MM.1S (cell line): ENCODE measurements at regions not wholly inside any gene's neighbourhood (a gene's known extent, or its start where the extent isn't known, plus 50 kb on each side); places are given as distances from the start of the nearest gene placed in this dataset.

ENCODE experiments used
- EZH2 ChIP-seq: fragments of 300-600 bp; sonication (generic); optimal IDR thresholded peaks from 2 replicates; pipeline ENCODE3; 2017; ENCODE audit warnings: low read depth, mild to moderate bottlenecking, antibody characterized with exemption, low read length, mixed read lengths
- EZH2phosphoT487 ChIP-seq: fragments of 300-600 bp; sonication (generic); IDR thresholded peaks from 2 replicates; pipeline ENCODE4 v1.6.1; 2018; ENCODE audit warnings: antibody characterized with exemption, low read length
- TF ChIP-seq, protein P1 (sequence below): fragments of 300-600 bp; sonication (generic); IDR thresholded peaks from 2 replicates; pipeline ENCODE4 v1.5.1; 2016; ENCODE audit warnings: antibody characterized with exemption, low read length, mixed read lengths

DNA sequence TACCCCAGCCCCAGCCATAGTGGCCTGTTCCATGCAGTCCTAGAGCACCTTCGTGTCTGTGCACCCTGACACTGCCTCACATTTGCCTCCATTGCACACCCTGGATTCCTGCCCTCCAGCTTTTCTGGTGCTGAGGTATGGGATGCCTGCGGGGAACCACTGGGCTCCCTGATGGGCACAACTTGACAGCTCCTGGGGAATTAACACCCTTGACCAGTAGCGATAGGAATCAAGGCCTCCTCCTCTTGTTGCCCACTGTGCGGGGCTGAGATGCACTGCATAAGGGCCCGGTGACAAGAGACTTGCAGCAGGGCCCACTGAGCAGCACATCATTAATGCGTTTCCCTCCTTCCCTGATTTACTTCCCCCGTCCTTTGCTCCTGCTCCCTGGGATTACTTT lies 235.6 kb upstream of the MOCS1 start:
- TF ChIP-seq, protein P1, sequence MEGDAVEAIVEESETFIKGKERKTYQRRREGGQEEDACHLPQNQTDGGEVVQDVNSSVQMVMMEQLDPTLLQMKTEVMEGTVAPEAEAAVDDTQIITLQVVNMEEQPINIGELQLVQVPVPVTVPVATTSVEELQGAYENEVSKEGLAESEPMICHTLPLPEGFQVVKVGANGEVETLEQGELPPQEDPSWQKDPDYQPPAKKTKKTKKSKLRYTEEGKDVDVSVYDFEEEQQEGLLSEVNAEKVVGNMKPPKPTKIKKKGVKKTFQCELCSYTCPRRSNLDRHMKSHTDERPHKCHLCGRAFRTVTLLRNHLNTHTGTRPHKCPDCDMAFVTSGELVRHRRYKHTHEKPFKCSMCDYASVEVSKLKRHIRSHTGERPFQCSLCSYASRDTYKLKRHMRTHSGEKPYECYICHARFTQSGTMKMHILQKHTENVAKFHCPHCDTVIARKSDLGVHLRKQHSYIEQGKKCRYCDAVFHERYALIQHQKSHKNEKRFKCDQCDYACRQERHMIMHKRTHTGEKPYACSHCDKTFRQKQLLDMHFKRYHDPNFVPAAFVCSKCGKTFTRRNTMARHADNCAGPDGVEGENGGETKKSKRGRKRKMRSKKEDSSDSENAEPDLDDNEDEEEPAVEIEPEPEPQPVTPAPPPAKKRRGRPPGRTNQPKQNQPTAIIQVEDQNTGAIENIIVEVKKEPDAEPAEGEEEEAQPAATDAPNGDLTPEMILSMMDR: no peak
- TF ChIP-seq EZH2phosphoT487 (no peak), EZH2 (no peak)
